Caki2 (cell line): ENCODE measurements at regions not wholly inside any gene's neighbourhood (a gene's known extent, or its start where the extent isn't known, plus 50 kb on each side); places are given as distances from the start of the nearest gene placed in this dataset.

Source experiments
- DNase-seq: peaks from one replicate; pipeline ENCODE4 v3.0.0-alpha.2; 2015; ENCODE audit warnings: low read depth
- in situ Hi-C: cut with HindIII; loops from 2 replicates; pipeline ENCODE4 v1.10.0; 2016; ENCODE audit warnings: low sequenced_read_pairs, low pct_unique_long_range_greater_than_20kb, mixed read lengths

DNA sequence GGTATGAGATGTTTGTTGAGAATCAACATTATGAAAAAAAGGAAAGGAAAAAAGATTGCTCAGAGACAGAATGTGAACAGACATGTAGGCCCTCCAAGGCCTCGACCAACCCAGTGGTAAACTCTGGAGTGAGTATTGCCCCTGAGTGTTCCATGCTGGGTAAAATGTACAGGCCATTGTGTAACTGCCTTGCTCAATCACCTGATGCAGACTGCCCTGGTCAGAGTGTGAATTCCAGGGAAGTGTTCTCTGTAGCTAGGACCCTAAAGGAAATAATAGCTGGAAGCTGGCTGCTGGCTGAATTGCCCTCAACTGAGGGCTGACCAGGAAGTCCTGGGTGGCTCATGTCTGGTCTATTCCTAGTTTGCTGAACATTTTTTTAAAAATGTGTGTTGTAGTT lies 1081.4 kb upstream of the LRFN5 start:
- in situ Hi-C loops = no loop called here
- DNase-seq = no peak

DNA sequence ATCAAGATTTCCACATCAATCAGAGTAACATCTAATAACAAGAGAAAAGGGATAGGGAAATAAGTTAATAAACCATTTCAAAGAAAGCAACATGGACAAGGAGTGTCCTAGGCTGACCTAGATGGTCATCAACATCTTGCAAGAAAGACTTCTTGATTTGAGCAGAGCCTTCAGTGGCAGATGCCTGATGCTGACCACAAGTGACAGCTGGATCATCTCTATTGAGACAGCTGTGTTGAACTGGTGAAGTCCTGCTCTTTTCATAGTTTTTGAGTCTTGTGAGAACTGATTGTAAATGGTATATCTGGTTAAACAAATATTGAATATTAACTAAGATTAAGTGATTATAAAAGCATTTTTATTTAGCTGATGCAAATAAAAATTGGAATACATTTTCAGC lies 1083.6 kb upstream of the LRFN5 start:
- DNase-seq = no peak
- in situ Hi-C loops = no loop called here

DNA sequence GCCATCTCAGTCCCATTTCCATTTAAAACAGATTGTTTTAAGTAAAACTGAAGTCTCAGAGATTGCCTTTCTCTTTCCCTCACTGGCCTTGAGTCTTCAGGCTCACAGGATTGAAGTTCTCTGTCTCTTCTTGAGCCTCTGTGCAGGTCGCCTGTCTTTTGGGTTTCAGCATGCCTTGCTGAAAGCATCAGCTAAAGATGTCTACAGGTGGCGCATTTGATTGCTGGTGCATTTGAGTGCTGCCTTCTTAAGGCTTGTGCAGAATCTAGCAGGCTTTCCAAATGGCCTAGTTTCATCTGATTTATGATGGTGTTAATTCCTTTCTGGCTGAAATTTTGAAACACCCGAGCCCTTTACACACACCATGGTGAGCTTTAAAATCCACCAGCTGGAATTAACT lies 1062.2 kb upstream of the FBXO33 start:
- DNase-seq = no peak
- in situ Hi-C loops = no loop called here

- in situ Hi-C loops = no loop called here
- DNase-seq = no peak
These were observed 1055.6 kb upstream of the FBXO33 start for GRCh38 chr14:40487824-40488223.

DNA sequence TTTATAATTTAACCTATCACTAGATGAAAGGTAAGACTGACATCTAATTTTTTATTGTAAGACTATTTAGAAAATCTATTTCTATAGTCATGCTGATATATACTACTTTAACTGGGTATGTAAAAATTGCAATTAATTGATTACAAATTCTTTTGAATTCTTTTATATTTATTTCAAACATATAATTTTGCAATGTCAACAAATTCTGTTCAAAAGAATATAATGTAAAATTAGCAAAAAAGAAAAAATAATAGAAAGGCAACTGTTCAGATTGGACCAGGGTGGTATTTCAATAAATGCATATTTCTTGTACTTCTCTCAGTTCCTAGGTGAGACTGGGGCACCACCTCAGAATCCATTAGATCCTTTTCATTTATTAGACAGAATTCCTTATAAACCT lies 1053.5 kb upstream of the FBXO33 start:
- in situ Hi-C loops = no loop called here

DNA sequence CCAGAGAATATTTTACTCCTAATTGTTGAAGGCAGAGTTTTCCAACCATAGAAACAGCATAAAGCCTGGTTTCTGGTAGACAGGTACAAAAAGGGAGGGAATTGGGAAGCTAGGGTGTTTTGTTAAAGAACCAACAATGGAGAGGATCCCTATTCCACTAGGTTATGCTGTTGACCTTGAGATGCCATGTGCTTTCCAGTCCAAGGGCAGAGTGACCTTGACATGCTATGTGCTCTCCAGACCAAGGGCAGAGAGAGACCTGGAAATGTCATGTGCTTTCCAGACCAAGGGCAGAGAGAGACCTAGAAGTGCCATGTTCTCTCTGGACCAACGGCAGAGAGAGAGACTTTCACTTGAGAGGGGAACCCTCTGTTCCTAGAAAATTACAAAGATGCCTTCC lies 1043.8 kb upstream of the FBXO33 start:
- no peak for DNase-seq
- in situ Hi-C loops = no loop called here

More for the DNA sequence above, 1053.5 kb upstream of the FBXO33 start:
- no peak for DNase-seq

DNA sequence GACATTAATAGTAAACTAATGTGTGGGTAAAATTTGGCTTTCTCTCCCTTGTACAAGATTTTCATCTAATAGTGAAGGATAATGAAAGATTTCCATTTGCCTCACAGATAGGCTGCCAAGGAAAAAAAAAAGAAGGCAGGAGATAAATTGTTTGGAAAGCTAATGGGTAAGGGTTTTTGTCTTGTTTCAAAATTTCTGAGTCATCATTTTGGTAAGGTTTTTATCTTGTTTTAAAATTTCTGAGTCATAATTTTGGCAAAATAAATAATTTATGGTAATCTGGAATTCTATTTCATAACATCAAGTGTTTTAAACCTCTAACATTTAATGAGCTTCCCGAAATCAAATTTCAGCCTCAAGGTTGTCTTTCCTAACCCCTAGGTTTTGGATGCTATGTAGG lies 1035.7 kb upstream of the FBXO33 start:
- no peak for DNase-seq
- in situ Hi-C loops = no loop called here

DNA sequence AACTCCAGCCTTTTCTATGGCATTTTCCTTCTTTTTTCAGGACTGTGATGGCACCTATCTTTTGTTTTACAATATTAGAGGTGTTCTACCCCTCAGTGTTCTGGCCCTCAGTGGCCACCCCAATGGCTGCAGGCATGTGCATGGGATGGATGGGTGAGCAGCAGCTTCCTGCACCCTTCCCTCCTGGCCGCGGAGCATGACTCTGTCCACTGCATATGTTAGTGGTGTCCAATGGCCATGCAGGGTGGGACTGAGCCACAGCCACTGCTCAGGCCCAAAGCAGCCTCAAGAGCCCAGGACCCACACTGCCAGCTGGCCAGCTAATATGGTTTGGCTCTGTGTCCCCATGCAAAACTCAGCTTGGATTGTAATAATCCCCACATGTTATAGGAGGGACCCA lies 1032.3 kb upstream of the FBXO33 start:
- in situ Hi-C loops = no loop called here
- DNase-seq = no peak

GRCh38 chr14:40463886-40464285 lies 1031.7 kb upstream of the FBXO33 start:
- no peak for DNase-seq
- in situ Hi-C loops = no loop called here

- no peak for DNase-seq
- in situ Hi-C loops = no loop called here
These were observed 1020.4 kb upstream of the FBXO33 start for GRCh38 chr14:40452674-40453073.

- in situ Hi-C loops = no loop called here
- DNase-seq = peak; percentile 5
These were observed 1014.8 kb upstream of the FBXO33 start for GRCh38 chr14:40447017-40447416.

DNA sequence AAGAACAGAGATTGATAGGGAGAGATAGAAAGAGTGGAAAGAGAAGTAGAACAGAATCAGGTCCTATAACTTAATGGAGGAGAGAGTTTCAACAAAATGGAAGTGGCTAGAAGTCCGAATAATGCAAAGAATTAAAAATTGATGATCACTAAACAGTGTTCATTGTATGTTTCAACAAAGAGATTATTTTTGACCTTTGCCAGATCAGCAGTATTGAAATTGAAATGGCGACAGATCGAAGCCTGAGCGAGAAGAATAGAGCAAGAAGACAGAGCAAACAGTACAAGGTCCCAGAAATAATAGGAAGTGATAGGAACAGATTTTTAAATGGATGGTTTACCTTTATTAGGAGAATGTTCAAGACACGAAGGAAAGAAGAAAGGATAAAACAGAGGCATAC lies 1012.8 kb upstream of the FBXO33 start:
- in situ Hi-C loops = no loop called here
- no peak for DNase-seq

GRCh38 chr14:40436551-40436950 lies 1004.3 kb upstream of the FBXO33 start:
- in situ Hi-C loops = no loop called here
- DNase-seq = no peak

- DNase-seq = no peak
- in situ Hi-C loops = no loop called here
These were observed 985.7 kb upstream of the FBXO33 start for GRCh38 chr14:40417777-40418401.

- DNase-seq = no peak
- in situ Hi-C loops = no loop called here
These were observed 984.3 kb upstream of the FBXO33 start for GRCh38 chr14:40416565-40416964.

GRCh38 chr14:40414386-40414785 lies 982.2 kb upstream of the FBXO33 start:
- in situ Hi-C loops = no loop called here
- DNase-seq = no peak

DNA sequence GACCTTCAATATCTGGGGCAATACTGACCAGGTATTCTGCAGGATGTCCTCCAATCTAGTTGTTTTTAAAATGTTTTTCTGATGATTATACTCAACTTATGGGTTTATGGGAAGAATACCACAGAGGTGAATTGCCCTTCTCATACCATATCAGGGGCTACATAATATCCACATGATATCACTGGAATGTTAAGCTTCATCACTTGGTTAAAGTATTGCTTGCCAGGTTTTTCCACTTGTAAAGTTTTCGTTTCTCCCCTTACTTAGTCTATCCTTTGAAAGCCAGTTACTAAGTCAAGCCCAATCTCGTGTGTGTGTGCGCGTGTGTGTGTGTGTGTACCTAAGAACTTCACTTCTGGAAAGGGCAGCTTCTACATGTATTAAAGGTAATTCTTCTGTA lies 980.9 kb upstream of the FBXO33 start:
- in situ Hi-C loops = no loop called here
- DNase-seq = no peak

GRCh38 chr14:40410708-40411107 lies 978.5 kb upstream of the FBXO33 start:
- in situ Hi-C loops = no loop called here
- no peak for DNase-seq

DNA sequence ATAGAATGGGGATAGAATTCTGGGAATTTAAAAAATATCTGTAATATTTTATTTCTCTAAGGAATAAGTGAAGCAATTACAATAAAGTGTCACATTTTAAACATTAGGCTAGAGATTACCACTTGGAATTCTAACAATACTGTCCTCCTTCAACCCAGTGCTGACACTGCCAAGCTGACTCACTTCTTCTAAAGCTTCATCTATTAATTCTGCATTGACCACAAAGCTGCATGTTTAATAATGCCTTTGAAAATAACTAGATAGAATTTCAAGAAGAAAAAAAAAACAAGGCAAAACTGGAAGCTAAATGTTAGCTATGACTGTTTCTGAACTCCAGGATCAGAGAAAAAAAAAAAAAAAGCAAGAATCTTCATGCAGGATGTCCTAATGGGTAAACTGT lies 970.7 kb upstream of the FBXO33 start:
- in situ Hi-C loops = no loop called here
- no peak for DNase-seq

DNA sequence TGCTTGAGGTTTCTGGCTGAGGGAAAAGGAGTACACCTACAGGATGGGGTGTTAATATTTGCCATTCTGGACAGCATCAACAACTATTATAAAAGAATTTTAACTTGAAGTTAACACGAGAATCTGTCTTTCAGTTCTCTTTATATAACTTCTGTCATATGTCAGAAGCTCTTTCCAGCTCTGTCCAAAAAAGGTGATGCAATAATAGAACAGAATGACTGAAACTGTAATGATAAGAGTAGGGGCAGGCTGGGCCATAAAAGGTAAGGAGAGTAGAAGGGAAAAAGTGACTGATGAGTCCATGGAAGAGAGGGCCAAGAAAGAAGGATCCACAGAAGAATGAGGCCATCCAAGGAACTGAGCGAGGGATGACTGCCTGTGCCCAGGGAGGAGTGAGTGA lies 966.7 kb upstream of the FBXO33 start:
- in situ Hi-C loops = no loop called here
- DNase-seq = no peak
